Fibroblast of lung (primary cell): ENCODE measurements at regions not wholly inside any gene's neighbourhood (a gene's known extent, or its start where the extent isn't known, plus 50 kb on each side); places are given as distances from the start of the nearest gene placed in this dataset.

Experiments
- EZH2 ChIP-seq: IDR thresholded peaks from 2 replicates; pipeline ENCODE4 v1.5.1; 2012; ENCODE audit warnings: low read length, control low read depth, mild to moderate bottlenecking; ENCODE audit errors: missing control alignments
- TF ChIP-seq, protein P1 (sequence below), 2 donors: IDR thresholded peaks in 1 of 2; conservative IDR thresholded peaks in 1 of 2; 1 replicate in 1 of 2; 2 replicates in 1 of 2; pipeline ENCODE4 v1.5.1; 2011 to 2012; ENCODE audit warnings: low read length in 2 of 2, control low read depth in 1 of 2, inconsistent platforms in 1 of 2, low read depth in 1 of 2, mild to moderate bottlenecking in 1 of 2

DNA sequence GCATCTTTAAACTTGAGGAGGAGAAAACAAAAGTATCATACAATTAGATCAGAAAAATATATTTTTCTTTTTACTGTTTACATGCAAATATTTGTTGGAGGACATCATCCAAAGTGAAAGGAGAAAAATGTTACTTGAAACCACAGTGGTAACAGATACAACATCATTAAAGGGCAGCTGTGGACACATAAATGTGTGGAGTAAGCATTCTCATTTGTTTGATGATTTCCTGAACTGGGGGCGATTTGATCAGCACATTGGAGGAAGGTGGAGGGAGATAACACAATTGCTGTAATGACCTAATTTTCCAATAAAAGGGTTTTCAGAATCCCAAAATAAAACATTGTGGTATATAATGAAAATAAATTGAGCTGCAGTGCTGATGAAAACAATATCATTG, 314.5 kb upstream of the HS3ST1 start:
- TF ChIP-seq, protein P1, sequence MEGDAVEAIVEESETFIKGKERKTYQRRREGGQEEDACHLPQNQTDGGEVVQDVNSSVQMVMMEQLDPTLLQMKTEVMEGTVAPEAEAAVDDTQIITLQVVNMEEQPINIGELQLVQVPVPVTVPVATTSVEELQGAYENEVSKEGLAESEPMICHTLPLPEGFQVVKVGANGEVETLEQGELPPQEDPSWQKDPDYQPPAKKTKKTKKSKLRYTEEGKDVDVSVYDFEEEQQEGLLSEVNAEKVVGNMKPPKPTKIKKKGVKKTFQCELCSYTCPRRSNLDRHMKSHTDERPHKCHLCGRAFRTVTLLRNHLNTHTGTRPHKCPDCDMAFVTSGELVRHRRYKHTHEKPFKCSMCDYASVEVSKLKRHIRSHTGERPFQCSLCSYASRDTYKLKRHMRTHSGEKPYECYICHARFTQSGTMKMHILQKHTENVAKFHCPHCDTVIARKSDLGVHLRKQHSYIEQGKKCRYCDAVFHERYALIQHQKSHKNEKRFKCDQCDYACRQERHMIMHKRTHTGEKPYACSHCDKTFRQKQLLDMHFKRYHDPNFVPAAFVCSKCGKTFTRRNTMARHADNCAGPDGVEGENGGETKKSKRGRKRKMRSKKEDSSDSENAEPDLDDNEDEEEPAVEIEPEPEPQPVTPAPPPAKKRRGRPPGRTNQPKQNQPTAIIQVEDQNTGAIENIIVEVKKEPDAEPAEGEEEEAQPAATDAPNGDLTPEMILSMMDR (conservative IDR thresholded peaks at IDR 0.05 in 1 of 2, IDR thresholded peaks at IDR 0.05 in 1 of 2; ENCODE audit: low read depth in 1 of 2, low read length in 2 of 2), result no peak
- TF ChIP-seq EZH2, result no peak
